K562 (cell line): ENCODE measurements at regions not wholly inside any gene's neighbourhood (a gene's known extent, or its start where the extent isn't known, plus 50 kb on each side); places are given as distances from the start of the nearest gene placed in this dataset.
A peak's percentile ranks its signal among the peaks of the same experiment; 100 is the strongest.

Experiments used
- ATF7 ChIP-seq: fragments of 450-650 bp; IDR thresholded peaks from 2 replicates; pipeline ENCODE4 v1.7.1; 2014; ENCODE audit warnings: mild to moderate bottlenecking, moderate library complexity
- CBX3 ChIP-seq, 2 experiments: IDR thresholded peaks; 1 replicate in 1 of 2; 2 replicates in 1 of 2; pipeline ENCODE4 v1.6.1; 2012; ENCODE audit warnings: inconsistent platforms in 2 of 2, low read length in 2 of 2, borderline replicate concordance in 1 of 2, control low read depth in 1 of 2
- CREM ChIP-seq: IDR thresholded peaks from 2 replicates; pipeline ENCODE4 v1.6.1; 2014; ENCODE audit warnings: antibody characterized with exemption, low read depth
- CTCFL ChIP-seq: IDR thresholded peaks from 2 replicates; pipeline ENCODE4 v1.6.1; 2011; ENCODE audit warnings: borderline replicate concordance, low read depth, mild to moderate bottlenecking, moderate library complexity, low read length; ENCODE audit not compliant: insufficient read depth, poor library complexity, severe bottlenecking
- ETS2 ChIP-seq: IDR thresholded peaks from 2 replicates; pipeline ENCODE4 v1.6.1; 2016; ENCODE audit warnings: borderline replicate concordance, missing genetic modification characterization, mild to moderate bottlenecking, moderate library complexity, missing compliant biosample characterization; ENCODE audit not compliant: poor library complexity, severe bottlenecking
- ETV5 ChIP-seq: sonication (generic); formaldehyde crosslinking; IDR thresholded peaks from 2 replicates; pipeline ENCODE4 v1.4.0; 2020; ENCODE audit warnings: low read depth, mild to moderate bottlenecking, missing genetic modification reagents
- FOSL1 ChIP-seq: fragments of 200-800 bp; sonication (Bioruptor generic); conservative IDR thresholded peaks from 2 replicates; pipeline ENCODE4 v1.6.1; 2016; ENCODE audit warnings: missing genetic modification characterization, missing compliant biosample characterization
- KAT7 ChIP-seq: sonication (generic); formaldehyde crosslinking; IDR thresholded peaks from 2 replicates; pipeline ENCODE4 v1.8.0; 2022; ENCODE audit warnings: missing genetic modification reagents, mild to moderate bottlenecking, borderline replicate concordance
- LEF1 ChIP-seq: fragments of 450-650 bp; IDR thresholded peaks from 2 replicates; pipeline ENCODE4 v1.6.1; 2016; ENCODE audit warnings: mild to moderate bottlenecking
- MTF1 ChIP-seq: fragments of 250-450 bp; sonication (Bioruptor Pico); IDR thresholded peaks from 2 replicates; pipeline ENCODE4 v1.9.0; 2021; ENCODE audit warnings: moderate library complexity, mild to moderate bottlenecking, inconsistent platforms, borderline replicate concordance
- RAD21 ChIP-seq, 2 experiments: fragments of 250-450 bp in 1 of 2; fragments of 450-650 bp in 1 of 2; sonication (Bioruptor Pico) in 1 of 2; formaldehyde crosslinking in 1 of 2; IDR thresholded peaks in 1 of 2; conservative IDR thresholded peaks in 1 of 2; 2 replicates each; pipeline versions ENCODE4 v1.4.0 to v1.8.0; 2020 to 2022; ENCODE audit warnings: mild to moderate bottlenecking in 2 of 2, moderate library complexity in 1 of 2
- SMARCB1 ChIP-seq: IDR thresholded peaks from 2 replicates; pipeline ENCODE4 v1.6.1; 2011; ENCODE audit warnings: improper control_type of control experiment, low read depth; ENCODE audit not compliant: insufficient read length
- TEAD4 ChIP-seq, 2 experiments: sonication (generic) in 1 of 2; formaldehyde crosslinking in 1 of 2; IDR thresholded peaks; 2 replicates each; pipeline versions ENCODE4 v1.6.1 to v1.8.0; 2012 to 2022; ENCODE audit warnings: borderline replicate concordance in 1 of 2, inconsistent platforms in 1 of 2, low read length in 1 of 2, mild to moderate bottlenecking in 1 of 2, missing genetic modification reagents in 1 of 2
- TRIM24 ChIP-seq, 2 experiments: fragments of 450-650 bp; IDR thresholded peaks; 2 replicates each; pipeline ENCODE4 v1.6.1; 2016
- VEZF1 ChIP-seq: fragments of 200-800 bp; sonication (Bioruptor generic); IDR thresholded peaks from 2 replicates; pipeline ENCODE4 v1.6.1; 2017; ENCODE audit warnings: missing genetic modification characterization, missing compliant biosample characterization
- ZHX1 ChIP-seq: fragments of 150-350 bp; conservative IDR thresholded peaks from 2 replicates; pipeline ENCODE4 v1.6.1; 2014; ENCODE audit warnings: low read length
- ZNF584 ChIP-seq: fragments of 200-800 bp; sonication (Bioruptor generic); IDR thresholded peaks from 2 replicates; pipeline ENCODE4 v1.6.1; 2016; ENCODE audit warnings: low read depth, mild to moderate bottlenecking, missing genetic modification characterization, missing compliant biosample characterization
- ZNF717 ChIP-seq: fragments of 250-450 bp; sonication (Bioruptor Pico); IDR thresholded peaks from 2 replicates; pipeline ENCODE4 v1.5.0; 2021

DNA sequence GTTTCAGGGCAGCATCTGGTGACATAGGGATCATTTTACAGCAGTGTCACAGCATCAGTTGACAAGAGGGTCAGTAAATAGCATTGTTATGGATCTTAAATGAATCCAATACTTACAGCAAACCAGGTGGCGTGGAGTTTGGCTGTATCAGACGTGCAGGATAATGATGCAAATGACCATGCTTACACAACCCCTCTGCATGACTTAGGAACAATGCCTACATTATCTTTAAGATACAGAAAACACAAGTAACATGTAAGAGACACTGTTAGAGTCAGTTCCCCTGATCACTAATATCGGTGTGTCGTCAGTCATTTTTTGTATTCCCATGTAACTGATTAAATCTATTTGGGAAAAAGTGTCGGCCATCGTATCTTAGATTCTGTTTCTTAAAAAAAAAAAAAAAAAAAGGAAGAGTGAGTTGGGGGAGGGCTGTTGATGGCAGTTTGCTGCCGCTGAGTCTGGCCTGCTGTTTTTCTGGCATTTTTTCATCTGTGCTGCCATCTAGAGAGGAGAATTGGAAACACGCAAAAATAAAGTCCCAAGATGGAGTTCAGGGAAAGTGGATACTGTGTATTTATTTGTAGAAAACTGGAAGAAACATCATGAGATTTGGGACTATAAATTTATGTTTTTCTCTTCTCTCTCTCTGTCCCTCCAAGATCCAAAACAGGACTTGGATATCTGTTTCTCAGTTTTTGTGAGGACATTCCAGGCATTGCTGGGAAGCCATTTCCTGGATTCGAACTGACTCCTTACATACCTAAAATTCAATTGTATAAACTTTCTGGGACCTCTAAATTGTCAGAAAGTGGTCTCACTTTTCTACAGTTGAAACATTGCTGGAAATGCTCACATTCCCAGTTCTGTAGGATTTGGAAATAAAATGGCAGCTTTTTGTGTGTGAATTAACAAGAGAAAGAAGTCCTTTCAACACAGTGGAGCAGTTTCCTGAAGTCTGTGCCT is 60.3 kb upstream of the AGPS start (continued):
- no peak for TF ChIP-seq ETS2 (tag)
- TF ChIP-seq CREM = 0 out of 2 replicates have a peak, but pooled peaks have one; percentile 22
- 0 out of 2 replicates have a peak, but pooled peaks have one; percentile 57 for TF ChIP-seq ZNF584 (CRISPR knock-in tag)
- peak; percentile 60; the same call in 1 of the 2 replicates for TF ChIP-seq ZHX1
- TF ChIP-seq TEAD4 (IDR thresholded peaks at IDR 0.05; ENCODE audit: low read length) = peak; percentile 69; the same call in 1 of the 2 replicates
- TF ChIP-seq TEAD4 (CRISPR knock-in tag; IDR thresholded peaks at IDR 0.05; ENCODE audit: borderline replicate concordance) = no peak
- TF ChIP-seq RAD21 (CRISPR knock-in tag; conservative IDR thresholded peaks at IDR 0.05 in 1 of 2, IDR thresholded peaks at IDR 0.05 in 1 of 2) = peak; percentile 92
- TF ChIP-seq SMARCB1 = no peak
- TF ChIP-seq ATF7 = peak; percentile 43; the same call in 1 of the 2 replicates
- no peak for TF ChIP-seq MTF1 (CRISPR knock-in tag)
- TF ChIP-seq FOSL1 (tag) = peak; percentile 25; the same call in 1 of the 2 replicates
- TF ChIP-seq CTCFL = peak; percentile 24
- TF ChIP-seq LEF1 = 0 out of 2 replicates have a peak, but pooled peaks have one; percentile 12
- 0 out of 2 replicates have a peak, but pooled peaks have one; percentile 59 for TF ChIP-seq KAT7 (CRISPR knock-in tag)
- peak in 1 of 2 experiments; percentile 31; a peak in 1 of 4 replicates for TF ChIP-seq TRIM24 (IDR thresholded peaks at IDR 0.05)
- peak; percentile 69 for TF ChIP-seq VEZF1
- no peak for TF ChIP-seq ETV5 (CRISPR knock-in tag)
- TF ChIP-seq ZNF717 (CRISPR knock-in tag) = 0 out of 2 replicates have a peak, but pooled peaks have one; percentile 51
- TF ChIP-seq CBX3 (IDR thresholded peaks at IDR 0.05; ENCODE audit: borderline replicate concordance in 1 of 2, low read length in 2 of 2) = peak in 1 of 2 experiments; percentile 34; a peak in 1 of 3 replicates
